Kidney (tissue), 13 donors: ENCODE measurements at regions not wholly inside any gene's neighbourhood (a gene's known extent, or its start where the extent isn't known, plus 50 kb on each side); places are given as distances from the start of the nearest gene placed in this dataset.

Experiments
- DNase-seq, 5 donors: peaks; one replicate each; pipeline ENCODE4 v3.0.0-alpha.2; 2013 to 2020
- FAIRE-seq: peaks from 2 replicates; lab custom pipeline; 2012; peaks lifted over from hg19 to GRCh38; lab: Jason Lieb, UNC
- H3K27ac ChIP-seq, 2 donors: one replicate each; pipeline ENCODE4 v1.7.0; 2013; ENCODE audit warnings: low read depth in 2 of 2, low read length in 2 of 2, inconsistent platforms in 1 of 2
- H3K27me3 ChIP-seq: one replicate; pipeline ENCODE4 v1.7.1; 2013; ENCODE audit warnings: low read length, inconsistent platforms; ENCODE audit not compliant: control insufficient read depth, insufficient read depth
- H3K36me3 ChIP-seq, 3 donors: one replicate each; pipeline versions ENCODE4 v1.7.0 to v1.7.1; 2013; ENCODE audit warnings: low read length in 3 of 3, control low read depth in 1 of 3, inconsistent platforms in 1 of 3; ENCODE audit not compliant: insufficient read depth in 3 of 3, control insufficient read depth in 2 of 3
- H3K4me1 ChIP-seq, 3 donors: one replicate each; pipeline versions ENCODE4 v1.7.0 to v1.7.1; 2013; ENCODE audit warnings: low read length in 3 of 3, inconsistent platforms in 1 of 3, low read depth in 1 of 3; ENCODE audit not compliant: control insufficient read depth in 2 of 3, insufficient read depth in 2 of 3
- H3K4me3 ChIP-seq, 3 donors: one replicate each; pipeline versions ENCODE4 v1.7.0 to v1.8.1; 2013; ENCODE audit warnings: low read length in 3 of 3, control low read depth in 1 of 3, inconsistent platforms in 1 of 3
- H3K9ac ChIP-seq, 3 donors: one replicate each; pipeline versions ENCODE4 v1.7.0 to v1.7.1; 2013; ENCODE audit warnings: low read length in 3 of 3, control low read depth in 1 of 3, inconsistent platforms in 1 of 3
- H3K9me3 ChIP-seq, 3 donors: one replicate each; pipeline versions ENCODE4 v1.7.0 to v1.7.1; 2013; ENCODE audit warnings: low read length in 3 of 3, control low read depth in 1 of 3, inconsistent platforms in 1 of 3; ENCODE audit not compliant: control insufficient read depth in 2 of 3, insufficient read depth in 1 of 3
- CTCF ChIP-seq: IDR thresholded peaks from 3 replicates; pipeline ENCODE4 v1.5.1; 2012; ENCODE audit warnings: mild to moderate bottlenecking, moderate library complexity, borderline replicate concordance; ENCODE audit not compliant: insufficient read depth; ENCODE audit errors: extremely low read depth
- intact Hi-C: fragments of 100-400 bp; cut with DNase I; formaldehyde crosslinking; loops from one replicate; pipeline ENCODE4 v1.11.1; 2022
- donor health status: control.
- donor health status: control.
- donor health status: control.
- donor health status: control.
- donor health status: control.
- donor health status: DM: yes; HTN: yes; CAD: no.
- donor health status: Normal renal cell carcinoma (clear cell type).

GRCh38 chr7:47691988-47692387 is 110.1 kb upstream of the TNS3 start:
- TF ChIP-seq CTCF = no peak
- intact Hi-C loops = no loop called here
- Histone ChIP-seq H3K4me1 (peaks cover 3 to 11% (median 10%) of the 10 kb centered on the region in 3 donors), H3K27me3 (no peaks in the 10 kb centered on the region), H3K9ac (no peak overlapping the region), H3K4me3 (no peak overlapping the region), H3K27ac (no peak overlapping the region), H3K9me3 (no peaks in the 10 kb centered on the region), H3K36me3 (no peaks in the 10 kb centered on the region)
- peak; percentile 62 for FAIRE-seq
- DNase-seq = peak in 1 of 5 donors; percentile 63

- H3K4me3 ChIP-seq = no peak overlapping the region
- H3K27me3 ChIP-seq = no peaks in the 10 kb centered on the region
- peak in 2 of 5 donors; percentile 51 to 67 for DNase-seq
- TF ChIP-seq CTCF = no peak
- H3K9me3 ChIP-seq = no peaks in the 10 kb centered on the region
- no peaks in the 10 kb centered on the region for H3K36me3 ChIP-seq
- peaks cover 3 to 11% (median 10%) of the 10 kb centered on the region in 3 donors for H3K4me1 ChIP-seq
- peak overlapping the region in 1 of 2 donors; percentile 47 for H3K27ac ChIP-seq
- H3K9ac ChIP-seq = no peak overlapping the region
- intact Hi-C loops = no loop called here
- FAIRE-seq = no peak
These were observed 109.1 kb upstream of the TNS3 start for GRCh38 chr7:47690902-47691558.

GRCh38 chr7:47689558-47689957 is 107.6 kb upstream of the TNS3 start:
- no peaks in the 10 kb centered on the region for H3K27me3 ChIP-seq
- no peak for TF ChIP-seq CTCF
- H3K9me3 ChIP-seq = no peaks in the 10 kb centered on the region
- FAIRE-seq = no peak
- DNase-seq = no peak
- no peak overlapping the region for H3K9ac ChIP-seq
- intact Hi-C loops = no loop called here
- H3K4me3 ChIP-seq = no peak overlapping the region
- H3K27ac ChIP-seq = no peak overlapping the region
- no peaks in the 10 kb centered on the region for H3K36me3 ChIP-seq
- peaks cover 2 to 11% (median 10%) of the 10 kb centered on the region in 3 donors for H3K4me1 ChIP-seq
